GM23338 (cell line): ENCODE measurements at regions not wholly inside any gene's neighbourhood (a gene's known extent, or its start where the extent isn't known, plus 50 kb on each side); places are given as distances from the start of the nearest gene placed in this dataset.

Experiments used
- ATAC-seq: fragments of 200-7000 bp; cut with Tn5 transposase; 3 replicates; pipeline ENCODE4 v1.9.1; 2020
- DNase-seq: peaks from one replicate; pipeline ENCODE4 v3.0.0-alpha.2; 2015; ENCODE audit warnings: low spot score
- H2AFZ ChIP-seq: fragments of 200-600 bp; sonication (generic); 2 replicates; pipeline ENCODE4 v1.8.0; 2016; ENCODE audit warnings: antibody characterized with exemption, mild to moderate bottlenecking, moderate library complexity
- H3F3A ChIP-seq: fragments of 200-600 bp; sonication (generic); replicated peaks from 2 replicates; pipeline ENCODE4 v1.8.0; 2017; ENCODE audit warnings: antibody characterized with exemption, mixed run types, low read depth
- H3K27ac ChIP-seq: fragments of 200-600 bp; sonication (generic); 2 replicates; pipeline ENCODE4 v1.6.1; 2016; ENCODE audit warnings: low read depth
- H3K27me3 ChIP-seq: fragments of 200-600 bp; sonication (generic); 2 replicates; pipeline ENCODE4 v1.8.0; 2016; ENCODE audit warnings: mild to moderate bottlenecking, mixed run types, moderate library complexity; ENCODE audit not compliant: insufficient read depth
- H3K36me3 ChIP-seq: fragments of 200-600 bp; sonication (generic); 2 replicates; pipeline ENCODE4 v1.8.0; 2016; ENCODE audit warnings: mild to moderate bottlenecking; ENCODE audit not compliant: insufficient read depth
- H3K4me1 ChIP-seq: fragments of 200-600 bp; sonication (generic); 2 replicates; pipeline ENCODE4 v1.8.0; 2016; ENCODE audit warnings: mild to moderate bottlenecking, moderate library complexity; ENCODE audit not compliant: insufficient read depth
- H3K4me2 ChIP-seq: fragments of 200-600 bp; sonication (generic); 2 replicates; pipeline ENCODE4 v1.7.1; 2017; ENCODE audit warnings: mixed run types
- H3K4me3 ChIP-seq: fragments of 200-600 bp; sonication (generic); 2 replicates; pipeline ENCODE4 v1.6.1; 2016; ENCODE audit warnings: mixed run types
- H3K79me2 ChIP-seq: fragments of 200-600 bp; sonication (generic); replicated peaks from 2 replicates; pipeline ENCODE4 v1.8.0; 2017; ENCODE audit warnings: mild to moderate bottlenecking; ENCODE audit not compliant: insufficient read depth
- H3K9me2 ChIP-seq: fragments of 200-600 bp; sonication (generic); 2 replicates; pipeline ENCODE4 v1.8.0; 2017; ENCODE audit not compliant: insufficient read depth
- H4K20me1 ChIP-seq: fragments of 200-600 bp; sonication (generic); replicated peaks from 2 replicates; pipeline ENCODE4 v1.8.0; 2017; ENCODE audit warnings: mild to moderate bottlenecking; ENCODE audit not compliant: insufficient read depth
- H3K27ac Mint-ChIP-seq: 2 replicates; pipeline ENCODE4 v1.8.0; 2020; ENCODE audit warnings: inconsistent platforms, mild to moderate bottlenecking, moderate library complexity, mixed read lengths
- H3K27me3 Mint-ChIP-seq: 3 replicates; pipeline ENCODE4 v1.8.0; 2022; ENCODE audit warnings: low read depth, mild to moderate bottlenecking, moderate library complexity, mixed read lengths, inconsistent platforms; ENCODE audit not compliant: insufficient read depth, poor library complexity
- H3K36me3 Mint-ChIP-seq: 3 replicates; pipeline ENCODE4 v1.8.0; 2021; ENCODE audit warnings: low read depth, mild to moderate bottlenecking, inconsistent platforms, moderate library complexity, mixed read lengths
- H3K4me1 Mint-ChIP-seq: 3 replicates; pipeline ENCODE4 v1.8.0; 2020; ENCODE audit warnings: mild to moderate bottlenecking, inconsistent platforms, mixed read lengths
- H3K4me3 Mint-ChIP-seq: 3 replicates; pipeline ENCODE4 v1.8.0; 2021; ENCODE audit warnings: moderate library complexity, mild to moderate bottlenecking, inconsistent platforms, mixed read lengths
- H3K9me3 Mint-ChIP-seq: 3 replicates; pipeline ENCODE4 v1.8.0; 2020; ENCODE audit warnings: moderate library complexity, mild to moderate bottlenecking, inconsistent platforms, mixed read lengths
- CREB1 ChIP-seq: fragments of 250-450 bp; sonication (Bioruptor Pico); IDR thresholded peaks from 2 replicates; pipeline ENCODE4 v1.5.0; 2020; ENCODE audit warnings: low read depth, mild to moderate bottlenecking, moderate library complexity
- EZH2 ChIP-seq: fragments of 200-600 bp; sonication (generic); IDR thresholded peaks from one replicate; pipeline ENCODE4 v1.8.0; 2017; ENCODE audit warnings: antibody characterized with exemption, mild to moderate bottlenecking, low read depth; ENCODE audit not compliant: unreplicated experiment
- EZH2phosphoT487 ChIP-seq: fragments of 200-600 bp; sonication (generic); IDR thresholded peaks from one replicate; pipeline ENCODE4 v1.8.1; 2018; ENCODE audit warnings: antibody characterized with exemption; ENCODE audit not compliant: unreplicated experiment
- JUNB ChIP-seq: IDR thresholded peaks from one replicate; pipeline ENCODE4 v1.6.1; 2016; ENCODE audit warnings: antibody characterized with exemption; ENCODE audit not compliant: unreplicated experiment
- POLR2AphosphoS5 ChIP-seq: IDR thresholded peaks from 2 replicates; pipeline ENCODE4 v1.6.1; 2016; ENCODE audit warnings: antibody characterized with exemption, low read depth
- STAT1 ChIP-seq: IDR thresholded peaks from one replicate; pipeline ENCODE4 v1.6.1; 2016; ENCODE audit warnings: antibody characterized with exemption; ENCODE audit not compliant: unreplicated experiment
- ZNF114 ChIP-seq: fragments of 250-450 bp; sonication (Bioruptor Pico); IDR thresholded peaks from 2 replicates; pipeline ENCODE4 v1.5.0; 2020; ENCODE audit warnings: mild to moderate bottlenecking, moderate library complexity
- TF ChIP-seq, protein P1 (sequence below): fragments of 250-450 bp; sonication (Bioruptor Pico); IDR thresholded peaks from 2 replicates; pipeline ENCODE4 v1.5.0; 2020; ENCODE audit warnings: mild to moderate bottlenecking, moderate library complexity
- TF ChIP-seq, protein P2 (sequence below), 2 experiments: fragments of 200-600 bp in 1 of 2; sonication (generic) in 1 of 2; conservative IDR thresholded peaks; 2 replicates each; pipeline versions ENCODE4 v1.5.1 to v1.6.1; 2016 to 2017; ENCODE audit warnings: antibody characterized with exemption in 2 of 2, low read depth in 2 of 2, mild to moderate bottlenecking in 2 of 2, moderate library complexity in 1 of 2

- TF ChIP-seq, protein P1, sequence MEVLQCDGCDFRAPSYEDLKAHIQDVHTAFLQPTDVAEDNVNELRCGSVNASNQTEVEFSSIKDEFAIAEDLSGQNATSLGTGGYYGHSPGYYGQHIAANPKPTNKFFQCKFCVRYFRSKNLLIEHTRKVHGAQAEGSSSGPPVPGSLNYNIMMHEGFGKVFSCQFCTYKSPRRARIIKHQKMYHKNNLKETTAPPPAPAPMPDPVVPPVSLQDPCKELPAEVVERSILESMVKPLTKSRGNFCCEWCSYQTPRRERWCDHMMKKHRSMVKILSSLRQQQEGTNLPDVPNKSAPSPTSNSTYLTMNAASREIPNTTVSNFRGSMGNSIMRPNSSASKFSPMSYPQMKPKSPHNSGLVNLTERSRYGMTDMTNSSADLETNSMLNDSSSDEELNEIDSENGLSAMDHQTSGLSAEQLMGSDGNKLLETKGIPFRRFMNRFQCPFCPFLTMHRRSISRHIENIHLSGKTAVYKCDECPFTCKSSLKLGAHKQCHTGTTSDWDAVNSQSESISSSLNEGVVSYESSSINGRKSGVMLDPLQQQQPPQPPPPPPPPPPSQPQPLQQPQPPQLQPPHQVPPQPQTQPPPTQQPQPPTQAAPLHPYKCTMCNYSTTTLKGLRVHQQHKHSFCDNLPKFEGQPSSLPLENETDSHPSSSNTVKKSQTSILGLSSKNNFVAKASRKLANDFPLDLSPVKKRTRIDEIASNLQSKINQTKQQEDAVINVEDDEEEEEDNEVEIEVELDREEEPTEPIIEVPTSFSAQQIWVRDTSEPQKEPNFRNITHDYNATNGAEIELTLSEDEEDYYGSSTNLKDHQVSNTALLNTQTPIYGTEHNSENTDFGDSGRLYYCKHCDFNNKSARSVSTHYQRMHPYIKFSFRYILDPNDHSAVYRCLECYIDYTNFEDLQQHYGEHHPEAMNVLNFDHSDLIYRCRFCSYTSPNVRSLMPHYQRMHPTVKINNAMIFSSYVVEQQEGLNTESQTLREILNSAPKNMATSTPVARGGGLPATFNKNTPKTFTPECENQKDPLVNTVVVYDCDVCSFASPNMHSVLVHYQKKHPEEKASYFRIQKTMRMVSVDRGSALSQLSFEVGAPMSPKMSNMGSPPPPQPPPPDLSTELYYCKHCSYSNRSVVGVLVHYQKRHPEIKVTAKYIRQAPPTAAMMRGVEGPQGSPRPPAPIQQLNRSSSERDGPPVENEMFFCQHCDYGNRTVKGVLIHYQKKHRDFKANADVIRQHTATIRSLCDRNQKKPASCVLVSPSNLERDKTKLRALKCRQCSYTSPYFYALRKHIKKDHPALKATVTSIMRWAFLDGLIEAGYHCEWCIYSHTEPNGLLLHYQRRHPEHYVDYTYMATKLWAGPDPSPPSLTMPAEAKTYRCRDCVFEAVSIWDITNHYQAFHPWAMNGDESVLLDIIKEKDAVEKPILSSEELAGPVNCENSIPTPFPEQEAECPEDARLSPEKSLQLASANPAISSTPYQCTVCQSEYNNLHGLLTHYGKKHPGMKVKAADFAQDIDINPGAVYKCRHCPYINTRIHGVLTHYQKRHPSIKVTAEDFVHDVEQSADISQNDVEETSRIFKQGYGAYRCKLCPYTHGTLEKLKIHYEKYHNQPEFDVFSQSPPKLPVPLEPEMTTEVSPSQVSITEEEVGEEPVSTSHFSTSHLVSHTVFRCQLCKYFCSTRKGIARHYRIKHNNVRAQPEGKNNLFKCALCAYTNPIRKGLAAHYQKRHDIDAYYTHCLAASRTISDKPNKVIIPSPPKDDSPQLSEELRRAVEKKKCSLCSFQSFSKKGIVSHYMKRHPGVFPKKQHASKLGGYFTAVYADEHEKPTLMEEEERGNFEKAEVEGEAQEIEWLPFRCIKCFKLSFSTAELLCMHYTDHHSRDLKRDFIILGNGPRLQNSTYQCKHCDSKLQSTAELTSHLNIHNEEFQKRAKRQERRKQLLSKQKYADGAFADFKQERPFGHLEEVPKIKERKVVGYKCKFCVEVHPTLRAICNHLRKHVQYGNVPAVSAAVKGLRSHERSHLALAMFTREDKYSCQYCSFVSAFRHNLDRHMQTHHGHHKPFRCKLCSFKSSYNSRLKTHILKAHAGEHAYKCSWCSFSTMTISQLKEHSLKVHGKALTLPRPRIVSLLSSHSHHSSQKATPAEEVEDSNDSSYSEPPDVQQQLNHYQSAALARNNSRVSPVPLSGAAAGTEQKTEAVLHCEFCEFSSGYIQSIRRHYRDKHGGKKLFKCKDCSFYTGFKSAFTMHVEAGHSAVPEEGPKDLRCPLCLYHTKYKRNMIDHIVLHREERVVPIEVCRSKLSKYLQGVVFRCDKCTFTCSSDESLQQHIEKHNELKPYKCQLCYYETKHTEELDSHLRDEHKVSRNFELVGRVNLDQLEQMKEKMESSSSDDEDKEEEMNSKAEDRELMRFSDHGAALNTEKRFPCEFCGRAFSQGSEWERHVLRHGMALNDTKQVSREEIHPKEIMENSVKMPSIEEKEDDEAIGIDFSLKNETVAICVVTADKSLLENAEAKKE (CRISPR knock-in tag): no peak
- no peak for TF ChIP-seq EZH2
- TF ChIP-seq, protein P2, sequence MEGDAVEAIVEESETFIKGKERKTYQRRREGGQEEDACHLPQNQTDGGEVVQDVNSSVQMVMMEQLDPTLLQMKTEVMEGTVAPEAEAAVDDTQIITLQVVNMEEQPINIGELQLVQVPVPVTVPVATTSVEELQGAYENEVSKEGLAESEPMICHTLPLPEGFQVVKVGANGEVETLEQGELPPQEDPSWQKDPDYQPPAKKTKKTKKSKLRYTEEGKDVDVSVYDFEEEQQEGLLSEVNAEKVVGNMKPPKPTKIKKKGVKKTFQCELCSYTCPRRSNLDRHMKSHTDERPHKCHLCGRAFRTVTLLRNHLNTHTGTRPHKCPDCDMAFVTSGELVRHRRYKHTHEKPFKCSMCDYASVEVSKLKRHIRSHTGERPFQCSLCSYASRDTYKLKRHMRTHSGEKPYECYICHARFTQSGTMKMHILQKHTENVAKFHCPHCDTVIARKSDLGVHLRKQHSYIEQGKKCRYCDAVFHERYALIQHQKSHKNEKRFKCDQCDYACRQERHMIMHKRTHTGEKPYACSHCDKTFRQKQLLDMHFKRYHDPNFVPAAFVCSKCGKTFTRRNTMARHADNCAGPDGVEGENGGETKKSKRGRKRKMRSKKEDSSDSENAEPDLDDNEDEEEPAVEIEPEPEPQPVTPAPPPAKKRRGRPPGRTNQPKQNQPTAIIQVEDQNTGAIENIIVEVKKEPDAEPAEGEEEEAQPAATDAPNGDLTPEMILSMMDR (conservative IDR thresholded peaks at IDR 0.05; ENCODE audit: low read depth in 2 of 2): no peak
- TF ChIP-seq POLR2AphosphoS5: no peak
- TF ChIP-seq CREB1 (CRISPR knock-in tag): no peak
- no peak for TF ChIP-seq EZH2phosphoT487
- no peak for TF ChIP-seq ZNF114
Measured at GRCh38 chr10:4343873-4344272, 482.1 kb upstream of the AKR1E2 start (continued).

- DNase-seq (no peak), ATAC-seq (no peak)
- H3K27ac Mint-ChIP-seq: no peak overlapping the region
- Histone ChIP-seq H4K20me1 (no peaks in the 10 kb centered on the region), H3K27me3 (no peaks in the 10 kb centered on the region), H3K4me1 (0 out of 2 replicates have a peak, but pooled peaks cover 6% of the 10 kb centered on the region), H3K79me2 (no peaks in the 10 kb centered on the region), H3F3A (no peaks in the 10 kb centered on the region), H3K4me3 (no peak overlapping the region), H3K27ac (no peak overlapping the region), H3K9me2 (no peaks in the 10 kb centered on the region; the same call in 1 of the 2 replicates), H3K36me3 (no peaks in the 10 kb centered on the region), H2AFZ (no peak overlapping the region), H3K4me2 (no peak overlapping the region)
- H3K27me3 Mint-ChIP-seq: peaks cover 3% of the 10 kb centered on the region
- H3K4me1 Mint-ChIP-seq: peaks cover 20% of the 10 kb centered on the region
- H3K9me3 Mint-ChIP-seq: no peaks in the 10 kb centered on the region
- no peak overlapping the region for H3K4me3 Mint-ChIP-seq
- H3K36me3 Mint-ChIP-seq: no peaks in the 10 kb centered on the region
- no peak for TF ChIP-seq STAT1
- no peak for TF ChIP-seq JUNB
- TF ChIP-seq, protein P1 (CRISPR knock-in tag): no peak
- TF ChIP-seq ZNF114: no peak
Measured at GRCh38 chr10:4343091-4343490, 482.9 kb upstream of the AKR1E2 start.
